ENCODE measurements at regions not wholly inside any gene's neighbourhood (a gene's known extent, or its start where the extent isn't known, plus 50 kb on each side); places are given as distances from the start of the nearest gene placed in this dataset.
"Not testable (repeated sequence)": the region's sequence is repeated elsewhere in the genome, so short reads cannot be mapped to it uniquely, and the experiment has no call there.

DNA sequence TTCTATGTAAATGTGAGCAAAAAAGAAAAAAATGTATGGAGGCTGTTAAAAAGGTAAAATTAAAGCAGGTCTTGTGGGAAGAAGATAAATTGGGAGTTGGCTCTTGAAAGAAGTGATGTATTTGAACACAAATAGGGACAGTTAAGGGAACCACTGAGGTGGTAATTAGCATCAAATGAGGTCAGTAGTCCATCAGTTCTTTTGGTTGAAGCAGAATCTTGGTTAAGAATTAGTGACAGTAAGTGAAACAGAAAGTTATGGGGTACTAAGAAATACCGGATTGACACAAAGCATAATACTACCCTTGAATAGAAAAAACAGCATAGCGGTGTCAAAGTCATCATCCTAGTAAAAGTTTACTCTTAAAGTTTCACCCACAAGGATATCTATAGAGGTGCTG, 352.6 kb upstream of the VRK2 start:
- DNase-seq (ENCODE audit: low read depth, low spot score), result no peak

DNA sequence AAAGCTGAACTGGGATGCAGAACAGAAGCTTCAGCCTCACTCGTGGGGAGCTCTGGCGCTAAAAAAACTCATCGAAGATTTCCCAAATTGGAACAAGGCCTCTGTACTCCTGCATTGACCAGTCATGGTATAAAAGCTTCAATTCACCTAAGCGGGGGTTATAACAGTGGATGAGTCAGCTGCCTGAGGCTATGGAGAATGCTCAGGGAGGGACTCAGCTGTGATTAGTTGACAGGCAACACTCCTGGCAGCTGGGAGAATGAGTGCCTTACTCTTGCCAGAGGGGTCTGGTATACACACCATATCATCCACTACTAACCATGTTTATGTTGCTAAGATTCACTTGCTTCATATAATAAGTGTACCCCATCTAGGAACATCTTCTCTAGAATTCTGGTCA, 350.6 kb upstream of the VRK2 start:
- DNase-seq (ENCODE audit: low read depth, low spot score), result peak; percentile 88

DNA sequence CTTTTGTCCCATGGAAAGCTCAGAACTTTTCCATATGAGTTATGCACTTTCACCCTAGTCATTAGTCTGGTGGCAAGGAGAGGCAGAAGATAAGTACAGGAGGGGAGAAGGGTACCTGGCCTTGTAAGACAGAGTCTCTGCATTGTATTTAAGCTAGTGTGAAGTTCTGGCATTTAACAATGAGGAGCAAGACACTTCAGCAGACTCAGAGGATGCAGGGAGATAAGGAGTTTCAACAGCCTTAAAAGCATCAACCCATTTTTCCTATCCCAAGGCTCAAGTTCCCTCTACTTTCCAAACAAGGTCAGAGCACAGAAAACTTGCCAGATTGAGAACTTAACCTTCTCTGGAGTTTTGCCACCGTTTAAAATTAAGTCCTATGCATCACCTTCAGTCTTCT, 348.2 kb upstream of the VRK2 start:
- DNase-seq (ENCODE audit: low read depth, low spot score), result no peak

DNA sequence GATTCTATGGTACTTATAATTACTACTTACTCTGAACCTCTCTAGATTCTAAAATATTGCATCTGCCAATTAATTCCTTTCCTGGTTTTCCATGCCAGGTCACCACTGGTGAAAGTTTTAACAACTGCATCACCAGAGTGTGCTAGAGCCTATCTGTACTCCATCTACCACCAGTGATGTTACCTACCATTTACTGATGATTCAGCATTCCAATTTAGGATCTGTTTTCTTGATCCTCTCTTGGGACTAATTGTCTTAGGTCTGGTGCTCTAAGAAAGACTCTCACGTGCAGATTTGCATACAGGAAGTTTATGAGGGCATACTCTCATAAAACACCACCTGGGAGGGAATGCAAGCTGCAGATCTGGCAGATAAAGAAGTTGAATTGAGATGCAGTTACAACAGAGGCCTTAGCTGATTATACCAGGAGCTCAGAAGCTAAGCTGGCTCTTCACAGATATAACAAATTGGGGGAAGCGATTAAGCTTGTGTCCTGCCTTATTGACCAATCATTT, 347.6 kb upstream of the VRK2 start:
- DNase-seq (ENCODE audit: low read depth, low spot score), result peak; percentile 29

DNA sequence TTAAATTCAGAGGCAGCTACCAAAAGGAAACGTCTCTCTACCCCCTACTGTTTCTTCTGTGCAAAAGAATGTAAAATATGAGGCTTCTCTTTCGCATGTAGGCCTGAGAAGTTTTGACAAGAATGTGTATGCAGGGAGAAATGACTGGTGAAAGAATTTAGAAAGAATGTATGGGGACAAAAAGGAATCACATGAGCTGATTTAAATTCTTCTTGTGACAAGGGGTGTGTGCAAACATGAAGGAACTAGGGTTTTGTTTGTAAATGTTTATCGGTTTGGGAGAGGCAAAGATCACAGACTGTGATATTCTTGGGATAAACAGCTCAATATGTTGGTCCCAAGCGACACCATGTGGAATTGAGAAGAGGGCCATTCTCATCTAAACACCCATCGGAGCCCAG, 345.2 kb upstream of the VRK2 start:
- peak; percentile 48 for DNase-seq (ENCODE audit: low read depth, low spot score)

DNA sequence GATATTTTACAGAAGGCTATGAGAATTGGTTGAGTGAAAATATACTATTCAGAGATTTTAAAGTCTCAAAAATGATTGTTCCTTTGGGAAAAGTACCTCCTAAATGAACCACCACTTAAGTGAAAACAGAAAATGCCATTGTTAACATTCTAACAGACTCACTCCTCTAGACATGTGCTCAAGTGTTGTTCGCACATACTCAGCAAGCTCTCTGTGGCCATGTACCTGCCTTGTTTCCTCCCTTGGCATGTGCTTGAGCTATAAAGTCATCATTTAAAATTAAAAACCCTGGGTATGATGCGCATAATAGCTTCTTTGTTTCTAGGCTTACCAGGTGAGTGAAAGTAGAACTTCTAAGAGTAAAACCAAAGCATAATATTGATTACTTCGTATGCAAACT, 343.2 kb upstream of the VRK2 start:
- DNase-seq (ENCODE audit: low read depth, low spot score), result no peak

DNA sequence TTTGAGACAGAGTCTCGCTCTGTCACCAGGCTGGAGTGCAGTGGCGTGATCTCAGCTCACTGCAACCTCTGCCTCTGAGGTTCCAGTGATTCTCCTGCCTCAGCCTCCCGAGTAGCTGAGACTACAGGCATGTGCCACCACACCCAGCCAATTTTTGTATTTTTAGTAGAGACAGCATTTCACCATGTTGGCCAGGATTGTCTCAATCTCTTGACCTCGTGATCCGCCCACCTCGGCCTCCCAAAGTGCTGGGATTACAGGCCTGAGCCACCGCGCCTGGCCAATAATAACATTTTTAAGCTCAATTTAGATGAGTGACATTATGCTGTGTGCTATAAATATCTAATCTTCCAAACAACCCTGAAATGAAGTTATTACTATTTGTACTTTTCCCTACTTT, 338.8 kb upstream of the VRK2 start:
- DNase-seq (ENCODE audit: low read depth, low spot score), result not testable (repeated sequence)

DNA sequence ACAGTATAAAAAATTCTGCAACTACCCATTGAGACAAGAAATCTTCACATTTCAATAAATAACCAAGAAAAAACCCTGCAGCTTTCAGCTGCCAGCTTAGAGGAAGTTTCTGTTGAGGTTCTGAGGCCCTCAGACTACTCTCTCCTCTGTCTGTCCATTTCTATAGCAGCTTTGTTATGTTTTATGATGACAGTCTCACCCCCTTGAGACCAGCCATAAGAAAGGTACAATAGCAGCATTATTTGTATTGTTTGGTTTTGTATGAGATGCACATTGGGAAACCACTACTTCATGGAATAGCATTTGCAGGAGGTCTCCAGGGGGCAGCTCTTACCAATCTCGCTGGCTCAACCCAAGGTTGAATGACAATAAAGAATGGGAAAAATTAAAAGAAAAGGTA, 334.6 kb upstream of the VRK2 start:
- no peak for DNase-seq (ENCODE audit: low read depth, low spot score)

DNA sequence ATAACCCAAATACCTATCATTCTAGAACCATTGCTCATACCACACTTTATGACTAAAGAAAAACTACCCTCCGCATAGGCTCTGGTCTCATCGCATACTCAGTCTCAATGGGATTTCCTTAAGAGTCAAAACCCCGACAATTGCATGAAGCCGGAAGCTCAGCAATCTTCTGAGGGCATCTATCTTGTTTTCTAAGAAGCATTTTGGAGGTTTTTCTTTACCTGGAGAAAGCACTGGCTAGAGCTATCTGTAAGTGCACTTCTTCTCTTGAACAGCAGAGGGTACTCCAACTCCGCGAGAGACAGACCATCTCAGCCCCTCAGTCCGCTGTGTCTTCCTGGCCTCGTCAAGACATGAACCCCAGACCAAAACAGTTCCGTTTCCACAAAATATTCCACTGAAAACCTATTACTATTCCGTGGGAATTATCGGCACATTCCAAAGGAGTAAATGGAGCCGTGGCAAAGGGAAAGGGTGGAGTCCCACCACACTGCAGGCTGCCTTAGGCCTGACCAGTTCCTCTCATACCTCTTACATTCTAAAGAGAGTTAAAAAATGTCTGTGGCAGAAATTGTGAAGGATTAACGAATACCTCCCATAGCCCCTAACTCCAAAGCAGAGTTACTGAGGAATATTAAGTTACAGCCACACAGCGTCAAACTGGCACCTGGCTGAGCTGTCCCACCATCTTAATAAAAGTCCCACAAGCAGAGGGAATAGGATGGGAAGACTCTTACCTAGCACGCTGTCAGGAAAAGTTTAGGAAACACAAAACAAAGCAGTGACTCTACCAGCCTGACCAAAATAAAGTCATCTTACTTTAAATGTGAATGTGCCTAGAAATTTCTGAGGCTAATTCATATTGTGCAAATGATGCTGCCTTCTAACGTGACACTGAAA, 325.6 kb upstream of the VRK2 start:
- DNase-seq (ENCODE audit: low read depth, low spot score), result peak; percentile 78

DNA sequence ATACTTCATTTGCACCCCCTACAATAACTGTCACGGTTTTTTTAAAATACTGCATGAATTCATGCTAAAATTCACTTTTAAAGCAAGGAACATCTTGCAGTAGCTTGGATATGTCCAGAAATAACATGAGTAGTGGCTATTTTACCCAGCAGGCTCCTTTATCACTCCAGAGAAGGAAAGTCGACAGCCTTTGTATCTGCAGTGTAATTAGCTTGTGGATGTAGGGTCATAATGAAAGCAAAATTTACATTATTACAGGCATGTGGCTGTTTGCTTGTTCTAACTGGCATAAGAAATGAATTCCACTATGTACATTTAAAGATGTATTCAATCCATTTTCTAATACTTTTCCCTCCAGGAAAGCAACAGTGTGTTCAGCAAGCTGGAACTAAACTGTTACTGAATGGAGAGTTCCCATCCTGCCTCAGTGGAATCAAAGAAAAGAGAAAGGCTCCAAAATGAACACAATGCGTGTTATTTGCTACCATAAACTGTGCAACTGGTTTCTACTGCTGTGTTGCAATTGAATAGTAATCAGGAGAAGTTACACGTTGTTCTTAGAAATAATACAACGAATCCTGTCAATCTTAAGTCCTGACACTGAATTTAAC, 321.2 kb upstream of the VRK2 start:
- DNase-seq (ENCODE audit: low read depth, low spot score), result no peak

DNA sequence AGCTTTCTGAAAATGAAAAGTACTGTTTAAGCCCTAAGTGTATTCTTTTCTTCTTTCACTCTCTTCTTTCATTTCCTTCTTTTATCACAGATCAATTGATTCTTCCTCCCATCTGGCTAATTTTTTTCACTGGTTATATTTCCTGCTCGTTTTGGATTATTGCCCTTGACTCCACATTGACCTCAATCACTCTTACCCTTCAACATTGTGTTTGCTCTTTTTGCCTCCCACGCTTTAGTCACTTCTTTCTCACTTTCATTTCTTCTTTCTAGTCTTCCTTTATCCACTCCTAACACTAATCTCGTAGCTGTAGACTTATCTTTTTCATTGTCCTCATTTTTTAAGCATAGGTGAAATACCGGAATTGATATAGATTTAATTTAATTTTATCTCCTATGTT, 320.3 kb upstream of the VRK2 start:
- no peak for DNase-seq (ENCODE audit: low read depth, low spot score)

DNA sequence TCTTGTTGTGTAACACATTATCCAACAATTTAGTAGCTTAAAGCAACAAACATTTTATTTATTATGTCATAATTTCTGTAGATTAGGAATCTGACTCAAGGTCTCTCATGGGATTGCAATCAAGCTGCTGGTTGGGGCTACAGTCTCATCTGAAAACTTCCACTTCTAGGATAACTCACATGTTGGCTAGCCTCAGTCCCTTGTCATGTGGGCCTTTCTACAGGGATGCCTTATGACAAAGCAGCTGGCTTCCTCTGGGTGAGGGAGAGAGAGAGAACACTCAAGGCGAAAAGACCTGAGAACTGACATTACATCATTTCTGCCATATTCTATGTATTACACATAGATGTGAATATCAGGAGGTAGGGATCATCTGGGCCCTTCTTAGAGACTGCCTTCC, 317.9 kb upstream of the VRK2 start:
- no peak for DNase-seq (ENCODE audit: low read depth, low spot score)

DNA sequence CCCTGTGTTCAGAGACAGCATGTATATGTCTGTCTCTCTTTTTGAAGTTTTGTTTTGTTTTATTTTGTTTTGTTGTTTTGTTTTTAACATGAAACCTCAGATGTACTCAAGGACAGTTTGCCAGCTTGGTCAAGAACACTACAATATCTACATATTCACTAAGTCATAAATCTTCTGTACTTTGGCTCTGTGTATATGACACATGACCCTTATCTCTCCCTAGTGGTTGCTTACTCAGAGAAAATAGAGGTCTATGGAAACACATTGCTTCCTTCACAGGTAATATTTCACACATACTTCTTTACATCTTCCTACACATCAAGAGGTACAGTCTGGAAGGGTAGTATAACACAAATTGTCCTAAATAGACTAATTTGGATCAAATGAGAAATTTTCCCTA, 312.6 kb upstream of the VRK2 start:
- no peak for DNase-seq (ENCODE audit: low read depth, low spot score)

DNA sequence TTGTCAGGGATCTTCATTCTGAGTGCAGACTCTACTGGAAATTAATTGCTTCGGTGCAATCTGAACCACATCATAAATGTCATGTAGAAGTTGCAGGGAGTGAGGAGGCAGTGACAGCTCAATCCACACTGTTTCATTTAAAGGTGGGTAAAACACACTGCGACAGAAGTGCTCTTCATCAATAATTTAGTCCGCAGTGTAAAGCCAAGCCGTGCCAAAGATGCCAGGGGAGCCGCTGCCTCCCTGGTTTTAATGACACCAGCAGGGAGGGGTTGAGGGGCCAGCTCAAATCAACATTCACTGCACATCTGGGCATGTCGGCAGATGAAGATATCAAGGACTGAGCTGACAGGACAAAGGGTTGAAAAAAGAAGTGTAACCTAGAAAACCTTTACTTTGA, 305.7 kb upstream of the VRK2 start:
- DNase-seq (ENCODE audit: low read depth, low spot score), result no peak

DNA sequence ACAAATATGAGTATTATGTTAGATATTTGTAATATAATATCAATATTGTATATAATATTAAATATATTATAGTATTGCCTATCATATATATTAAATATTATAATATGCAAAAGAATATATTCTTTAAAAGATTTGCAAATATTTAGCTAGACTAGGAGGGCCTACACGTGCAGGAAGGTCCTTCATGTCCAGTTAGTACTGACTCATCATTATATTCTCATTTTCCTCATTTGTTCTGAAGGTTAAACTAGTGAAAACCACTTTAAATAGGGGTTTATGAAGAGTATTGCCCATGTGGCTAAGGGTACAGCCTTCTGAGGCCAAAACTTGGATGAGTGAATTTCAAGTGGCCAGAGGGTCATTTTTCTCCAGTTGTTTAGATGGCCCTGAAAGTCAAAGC, 293.0 kb upstream of the VRK2 start:
- DNase-seq (ENCODE audit: low read depth, low spot score), result no peak

DNA sequence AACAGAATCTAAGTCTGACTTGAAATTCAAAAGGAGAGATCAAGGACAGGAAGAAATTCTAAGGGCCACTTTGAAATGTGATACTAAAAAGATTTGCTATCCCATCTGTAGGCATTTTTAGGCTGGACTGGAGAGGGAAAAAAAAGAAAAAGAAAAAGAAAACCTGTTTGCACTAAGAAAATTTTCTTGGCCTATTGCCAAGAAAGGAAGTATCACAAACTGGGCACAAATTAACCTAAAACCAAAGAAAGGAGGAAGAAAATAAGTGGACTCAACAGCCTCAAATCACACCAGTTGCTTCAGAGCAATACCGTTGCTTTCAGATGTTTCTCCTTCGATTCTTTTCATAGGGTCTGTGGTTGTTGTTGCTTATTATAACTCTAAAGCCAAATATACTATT, 287.9 kb upstream of the VRK2 start:
- no peak for DNase-seq (ENCODE audit: low read depth, low spot score)

DNA sequence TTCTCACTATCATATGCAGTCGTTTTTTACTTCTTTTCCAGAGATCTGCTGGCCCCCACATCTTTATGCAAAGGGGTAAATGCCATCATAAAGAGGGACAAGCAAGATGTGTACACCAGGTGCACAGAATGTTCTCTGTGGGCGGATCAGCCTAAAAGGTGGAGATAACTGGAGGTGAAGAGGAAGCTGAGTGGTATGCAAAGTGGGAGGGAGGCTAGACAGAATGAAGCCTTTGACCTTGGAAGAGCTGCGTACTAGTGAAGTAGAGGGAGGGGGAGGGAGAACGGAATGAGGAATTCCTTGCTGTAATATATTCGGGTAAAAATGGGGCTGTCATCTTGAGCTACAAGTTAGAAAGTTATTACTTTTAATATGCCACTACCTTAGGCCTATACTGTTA, 287.5 kb upstream of the VRK2 start:
- no peak for DNase-seq (ENCODE audit: low read depth, low spot score)

DNA sequence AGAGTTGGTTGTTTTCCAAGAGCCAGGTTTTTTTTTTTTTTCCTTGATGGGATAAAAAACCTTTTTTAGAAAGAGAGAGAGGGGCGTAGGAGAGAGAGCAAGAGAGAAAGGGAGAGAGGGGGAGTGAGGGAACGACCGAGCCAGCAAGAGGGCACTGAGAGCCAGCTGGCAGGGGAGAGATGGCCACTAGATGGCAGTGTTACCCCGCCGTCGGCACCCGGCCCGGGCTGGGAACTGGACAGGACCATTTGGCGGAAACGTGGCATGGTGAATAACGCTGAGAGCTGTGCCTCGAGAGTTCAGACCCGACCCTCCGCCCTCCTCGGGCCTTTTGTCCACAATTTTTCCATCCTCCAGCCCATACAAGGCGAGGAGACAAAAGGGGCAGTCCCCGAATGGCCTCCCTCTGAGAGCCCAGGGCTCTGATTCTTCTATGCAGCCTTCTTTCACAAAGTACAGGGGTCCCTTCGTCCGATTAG, 286.7 kb upstream of the VRK2 start:
- DNase-seq (ENCODE audit: low read depth, low spot score), result peak; percentile 93

DNA sequence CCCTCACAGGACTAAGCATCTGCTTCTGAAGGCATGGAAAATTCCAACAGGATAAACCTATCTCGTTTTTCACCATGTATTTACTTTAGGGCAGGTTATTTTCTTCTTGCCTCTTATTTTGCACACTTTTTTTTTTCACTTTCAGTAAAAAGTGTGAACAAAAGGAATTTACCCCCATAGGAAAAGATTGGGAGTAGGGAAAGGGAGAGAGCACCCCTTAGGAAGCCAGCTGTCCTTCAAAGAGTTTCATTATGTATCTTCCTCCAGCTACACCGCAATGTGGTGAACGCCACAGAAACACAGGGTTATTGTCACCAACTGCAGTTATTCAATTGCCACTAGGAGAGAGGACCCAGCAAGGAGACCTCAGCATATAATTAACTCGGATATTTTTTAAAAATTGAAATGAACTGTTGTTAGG, 286.2 kb upstream of the VRK2 start:
- DNase-seq (ENCODE audit: low read depth, low spot score), result no peak

DNA sequence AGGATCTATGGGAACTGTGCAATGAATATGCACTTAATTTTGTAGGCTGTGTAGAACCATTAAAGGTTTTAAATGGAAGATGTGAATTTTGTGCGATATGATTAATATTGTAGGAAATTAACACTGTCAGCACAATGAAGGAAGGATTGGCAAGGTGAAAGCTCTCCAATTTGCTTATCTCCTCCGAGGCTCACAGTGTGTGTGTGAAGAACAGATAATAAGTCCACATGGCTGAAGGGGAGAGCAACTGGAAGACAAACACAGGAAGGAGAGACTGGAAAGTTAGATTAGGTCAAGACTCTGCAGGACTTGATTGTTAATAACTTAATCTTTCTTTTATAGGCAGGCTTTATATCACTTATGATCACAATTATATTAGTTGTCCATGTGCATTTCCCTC, 269.7 kb upstream of the VRK2 start:
- no peak for DNase-seq (ENCODE audit: low read depth, low spot score)

DNA sequence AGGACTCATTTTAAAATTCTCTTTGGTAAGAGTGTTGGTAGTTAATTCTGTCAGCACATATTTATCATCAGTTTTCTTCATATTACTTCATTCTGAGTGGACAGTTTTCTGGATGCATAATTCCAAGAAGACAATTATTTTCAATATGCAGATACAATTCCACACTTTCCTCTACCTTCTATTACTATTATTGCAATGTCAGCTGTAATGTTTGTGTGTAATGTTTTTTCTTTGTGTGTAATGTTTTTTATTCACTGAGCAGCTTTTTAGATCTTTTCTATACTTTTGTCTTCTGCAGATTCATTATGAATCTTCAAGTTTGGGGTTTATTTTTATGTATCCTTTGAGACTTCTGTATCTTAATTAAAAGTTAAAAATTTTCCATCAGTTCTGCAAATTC, 264.0 kb upstream of the VRK2 start:
- no peak for DNase-seq (ENCODE audit: low read depth, low spot score)

DNA sequence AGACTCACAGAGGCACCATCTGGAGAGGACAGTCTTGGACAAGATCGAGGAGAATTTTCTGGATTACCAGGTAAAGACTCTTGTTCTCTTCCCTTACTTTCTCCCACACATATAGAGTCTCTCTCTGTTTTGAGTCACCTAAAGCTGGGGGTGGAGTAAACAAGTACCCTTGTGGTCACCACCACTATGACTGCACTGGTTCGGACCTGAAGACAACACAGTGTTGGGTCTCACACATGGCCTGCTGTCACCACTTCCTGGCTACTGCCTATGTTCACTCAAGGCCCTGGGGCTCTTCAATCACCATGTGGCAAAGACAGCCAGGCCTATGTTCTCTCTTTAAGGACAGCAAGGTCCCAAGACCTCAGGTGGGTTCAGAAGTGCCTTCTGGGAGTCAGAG, 253.3 kb upstream of the VRK2 start:
- no peak for DNase-seq (ENCODE audit: low read depth, low spot score)

DNA sequence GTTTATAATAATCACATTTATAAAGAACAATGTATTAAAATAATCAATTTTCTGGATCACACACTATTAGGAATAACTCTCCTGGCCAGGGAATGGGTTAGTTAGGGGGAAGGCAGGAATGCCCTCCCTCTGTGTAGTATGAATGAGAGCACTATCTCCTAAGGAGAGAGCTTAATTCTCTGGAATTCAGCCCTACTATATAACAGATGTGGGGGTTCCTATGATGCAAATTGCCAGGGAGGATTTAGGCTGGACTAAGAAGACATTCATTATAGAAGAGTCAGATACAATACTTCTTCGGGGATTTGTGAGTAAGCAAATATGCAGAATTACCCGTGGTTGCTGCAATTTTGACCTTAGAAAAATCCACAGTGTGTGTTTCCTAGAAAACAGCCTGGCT, 250.1 kb upstream of the VRK2 start:
- DNase-seq (ENCODE audit: low read depth, low spot score), result no peak
